ENCODE measurements at regions not wholly inside any gene's neighbourhood (a gene's known extent, or its start where the extent isn't known, plus 50 kb on each side); places are given as distances from the start of the nearest gene placed in this dataset.

- Histone ChIP-seq H3K27ac (ENCODE audit: low read depth, low read length) (peak overlapping the region; percentile 22), H3K4me3 (ENCODE audit: low read depth, low read length) (no peak overlapping the region), H3K9me3 (ENCODE audit: control insufficient read depth, insufficient read depth, low read length) (peaks cover 17% of the 10 kb centered on the region), H3K27me3 (ENCODE audit: control insufficient read depth, insufficient read depth, low read length) (no peaks in the 10 kb centered on the region)
- no peak for TF ChIP-seq CTCF (IDR thresholded peaks at IDR 0.05; ENCODE audit: low read depth, low read length)
- ChIA-PET POLR2A (no interaction called here), CTCF (no interaction called here)
- no peak for DNase-seq (ENCODE audit: low read depth, low spot score)
Observed at GRCh38 chr10:3399756-3400155, 227.2 kb upstream of the PITRM1 start.

- ChIA-PET POLR2A (no interaction called here), CTCF (no interaction called here)
- TF ChIP-seq CTCF (IDR thresholded peaks at IDR 0.05; ENCODE audit: low read depth, low read length): no peak
- Histone ChIP-seq H3K27me3 (ENCODE audit: control insufficient read depth, insufficient read depth, low read length) (no peaks in the 10 kb centered on the region), H3K4me3 (ENCODE audit: low read depth, low read length) (no peak overlapping the region), H3K27ac (ENCODE audit: low read depth, low read length) (no peak overlapping the region), H3K9me3 (ENCODE audit: control insufficient read depth, insufficient read depth, low read length) (peaks cover 14% of the 10 kb centered on the region)
- no peak for DNase-seq (ENCODE audit: low read depth, low spot score)
Observed at GRCh38 chr10:3398825-3399646, 226.5 kb upstream of the PITRM1 start.

GRCh38 chr10:3397846-3398245 lies 225.3 kb upstream of the PITRM1 start:
- POLR2A ChIA-PET: interaction anchor here (0.7 kb wide), 1 partner anchor 1005 kb away, joined by 4 read pairs; no protein-coding TSS in a partner anchor
- DNase-seq (ENCODE audit: low read depth, low spot score): no peak
- Histone ChIP-seq H3K27me3 (ENCODE audit: control insufficient read depth, insufficient read depth, low read length) (no peaks in the 10 kb centered on the region), H3K27ac (ENCODE audit: low read depth, low read length) (no peak overlapping the region), H3K4me3 (ENCODE audit: low read depth, low read length) (no peak overlapping the region), H3K9me3 (ENCODE audit: control insufficient read depth, insufficient read depth, low read length) (peaks cover 11% of the 10 kb centered on the region)
- CTCF ChIA-PET: no interaction called here
- TF ChIP-seq CTCF (IDR thresholded peaks at IDR 0.05; ENCODE audit: low read depth, low read length): no peak

GRCh38 chr10:3397231-3397630 lies 224.6 kb upstream of the PITRM1 start:
- H3K4me3 ChIP-seq (ENCODE audit: low read depth, low read length): no peak overlapping the region
- H3K9me3 ChIP-seq (ENCODE audit: control insufficient read depth, insufficient read depth, low read length): peaks cover 11% of the 10 kb centered on the region
- TF ChIP-seq CTCF (IDR thresholded peaks at IDR 0.05; ENCODE audit: low read depth, low read length): no peak
- no peak overlapping the region for H3K27ac ChIP-seq (ENCODE audit: low read depth, low read length)
- ChIA-PET CTCF (no interaction called here), POLR2A (no interaction called here)
- H3K27me3 ChIP-seq (ENCODE audit: control insufficient read depth, insufficient read depth, low read length): no peaks in the 10 kb centered on the region
- DNase-seq (ENCODE audit: low read depth, low spot score): no peak

- ChIA-PET POLR2A (no interaction called here), CTCF (no interaction called here)
- DNase-seq (ENCODE audit: low read depth, low spot score): no peak
- H3K27me3 ChIP-seq (ENCODE audit: control insufficient read depth, insufficient read depth, low read length): no peaks in the 10 kb centered on the region
- TF ChIP-seq CTCF (IDR thresholded peaks at IDR 0.05; ENCODE audit: low read depth, low read length): no peak
- peaks cover 11% of the 10 kb centered on the region for H3K9me3 ChIP-seq (ENCODE audit: control insufficient read depth, insufficient read depth, low read length)
- H3K4me3 ChIP-seq (ENCODE audit: low read depth, low read length): no peak overlapping the region
- no peak overlapping the region for H3K27ac ChIP-seq (ENCODE audit: low read depth, low read length)
Observed at GRCh38 chr10:3396116-3396515, 223.5 kb upstream of the PITRM1 start.

Data from AG04450 (cell line).